IPS-18a (cell line): ENCODE measurements at regions not wholly inside any gene's neighbourhood (a gene's known extent, or its start where the extent isn't known, plus 50 kb on each side); places are given as distances from the start of the nearest gene placed in this dataset.
"Not testable (repeated sequence)": the region's sequence is repeated elsewhere in the genome, so short reads cannot be mapped to it uniquely, and the experiment has no call there.

ENCODE experiments used
- H3K27ac ChIP-seq: one replicate; pipeline ENCODE4 v1.5.1; 2013; ENCODE audit warnings: low read length
- H3K27me3 ChIP-seq: one replicate; pipeline ENCODE4 v1.6.1; 2013; ENCODE audit warnings: mild to moderate bottlenecking, low read length; ENCODE audit not compliant: control insufficient read depth, insufficient read depth
- H3K36me3 ChIP-seq: one replicate; pipeline ENCODE4 v1.6.1; 2013; ENCODE audit warnings: low read depth, low read length; ENCODE audit not compliant: control insufficient read depth
- H3K4me1 ChIP-seq: one replicate; pipeline ENCODE4 v1.6.1; 2013; ENCODE audit warnings: low read depth, low read length; ENCODE audit not compliant: control insufficient read depth
- H3K4me3 ChIP-seq: one replicate; pipeline ENCODE4 v1.5.1; 2013; ENCODE audit warnings: low read length
- H3K9ac ChIP-seq: one replicate; pipeline ENCODE4 v1.6.1; 2013; ENCODE audit warnings: mild to moderate bottlenecking, low read length, moderate library complexity
- H3K9me3 ChIP-seq: one replicate; pipeline ENCODE4 v1.6.1; 2013; ENCODE audit warnings: low read depth, low read length; ENCODE audit not compliant: control insufficient read depth

DNA sequence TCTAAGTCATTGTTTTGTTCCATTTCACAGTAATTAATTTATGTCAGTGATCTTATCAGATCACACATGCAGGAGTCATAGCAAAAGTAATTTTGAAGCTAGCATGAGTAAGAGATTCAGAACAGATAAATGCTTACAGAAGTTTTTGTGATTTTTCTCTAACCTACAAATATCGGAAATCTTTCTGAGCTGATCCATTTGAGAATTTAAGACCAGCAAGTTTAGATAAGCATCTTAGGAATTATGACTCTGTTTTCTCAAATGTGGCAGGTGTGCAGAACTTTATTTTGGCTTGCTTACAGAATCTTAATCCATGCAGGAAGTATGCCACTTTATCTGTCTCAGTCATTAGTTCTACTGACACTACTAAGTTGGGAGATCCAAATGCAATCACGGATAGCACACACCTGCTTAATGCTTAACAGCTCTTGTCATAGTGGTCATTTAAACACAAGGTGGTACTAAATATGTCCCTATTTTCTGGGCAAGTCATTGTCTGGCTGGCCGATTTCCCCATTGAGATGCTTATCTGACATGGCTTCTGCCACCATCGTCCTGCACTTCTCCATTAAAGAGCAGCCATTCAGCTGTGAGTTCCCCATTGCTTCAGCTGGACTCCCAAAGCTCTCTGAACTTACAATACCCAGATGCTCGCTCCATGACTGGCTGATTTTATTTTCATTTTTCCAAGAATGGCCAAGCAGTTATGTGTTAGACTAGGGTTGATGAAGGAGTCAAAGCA is 305.4 kb upstream of the NUDT12 start:
- Histone ChIP-seq H3K36me3 (no peaks in the 10 kb centered on the region), H3K9me3 (no peaks in the 10 kb centered on the region), H3K27ac (no peak overlapping the region), H3K4me1 (no peaks in the 10 kb centered on the region), H3K9ac (no peak overlapping the region), H3K27me3 (no peaks in the 10 kb centered on the region), H3K4me3 (no peak overlapping the region)

DNA sequence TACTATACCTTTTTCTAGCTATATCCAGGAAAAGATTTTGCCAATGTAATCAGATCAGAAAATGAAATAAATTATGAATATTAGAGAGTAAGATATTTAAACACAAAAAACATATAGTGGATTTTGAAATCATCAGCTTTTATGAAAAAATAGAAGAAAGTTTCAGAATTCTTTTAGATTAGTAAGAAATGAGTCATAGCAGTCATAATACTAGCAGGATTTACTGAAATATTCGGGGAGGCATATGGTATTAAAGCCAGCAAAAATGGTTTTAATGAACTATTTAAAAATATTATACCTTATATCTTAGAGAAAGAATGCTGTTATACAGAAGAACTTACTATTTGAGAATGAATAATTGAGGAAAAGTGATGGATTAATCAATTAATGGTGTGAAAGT is 303.6 kb upstream of the NUDT12 start:
- no peak overlapping the region for H3K27ac ChIP-seq
- H3K4me3 ChIP-seq = no peak overlapping the region
- no peaks in the 10 kb centered on the region for H3K4me1 ChIP-seq
- H3K36me3 ChIP-seq = no peaks in the 10 kb centered on the region
- no peaks in the 10 kb centered on the region for H3K27me3 ChIP-seq
- no peak overlapping the region for H3K9ac ChIP-seq
- no peaks in the 10 kb centered on the region for H3K9me3 ChIP-seq

DNA sequence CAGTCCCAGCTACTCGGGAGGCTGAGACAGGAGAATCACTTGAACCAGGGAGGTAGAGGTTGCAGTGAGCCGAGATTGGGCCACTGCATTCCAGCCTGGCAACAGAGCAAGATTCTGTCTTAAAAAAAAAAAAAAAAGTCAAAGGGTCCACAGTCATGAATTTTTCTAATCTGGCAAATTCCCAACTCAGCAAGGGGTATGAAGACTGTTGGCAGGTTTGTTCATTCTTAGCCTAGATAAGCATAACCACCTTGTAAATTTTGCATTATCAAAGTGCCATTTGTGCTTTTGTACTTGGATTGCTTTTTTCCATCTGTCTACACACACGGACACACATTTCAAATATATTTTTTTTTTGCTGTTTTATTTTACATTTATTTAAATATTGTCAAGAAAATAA is 299.8 kb upstream of the NUDT12 start:
- Histone ChIP-seq H3K9me3 (no peaks in the 10 kb centered on the region), H3K36me3 (no peaks in the 10 kb centered on the region), H3K4me1 (no peaks in the 10 kb centered on the region), H3K9ac (no peak overlapping the region), H3K27ac (no peak overlapping the region), H3K27me3 (no peaks in the 10 kb centered on the region), H3K4me3 (no peak overlapping the region)

DNA sequence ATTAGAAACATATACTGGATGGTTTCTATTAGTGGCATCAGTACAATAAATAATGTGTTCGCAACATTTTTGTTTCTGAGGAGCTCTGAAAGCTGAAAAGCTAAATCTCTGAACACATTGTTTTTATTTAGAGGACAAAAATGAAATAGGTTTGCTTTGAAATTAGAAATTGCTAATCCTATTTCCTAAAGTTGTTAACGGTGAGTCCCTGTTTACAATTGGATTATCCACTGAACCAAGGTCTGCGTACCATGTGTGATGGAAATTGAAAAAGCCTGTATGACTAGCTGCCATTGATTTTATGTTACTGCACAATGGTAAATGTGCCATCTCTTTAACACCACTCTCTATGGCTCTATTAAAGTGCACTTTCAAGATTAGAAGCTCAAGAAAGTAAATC is 297.7 kb upstream of the NUDT12 start:
- Histone ChIP-seq H3K36me3 (no peaks in the 10 kb centered on the region), H3K9me3 (no peaks in the 10 kb centered on the region), H3K4me3 (no peak overlapping the region), H3K9ac (no peak overlapping the region), H3K27ac (no peak overlapping the region), H3K4me1 (no peaks in the 10 kb centered on the region), H3K27me3 (no peaks in the 10 kb centered on the region)

DNA sequence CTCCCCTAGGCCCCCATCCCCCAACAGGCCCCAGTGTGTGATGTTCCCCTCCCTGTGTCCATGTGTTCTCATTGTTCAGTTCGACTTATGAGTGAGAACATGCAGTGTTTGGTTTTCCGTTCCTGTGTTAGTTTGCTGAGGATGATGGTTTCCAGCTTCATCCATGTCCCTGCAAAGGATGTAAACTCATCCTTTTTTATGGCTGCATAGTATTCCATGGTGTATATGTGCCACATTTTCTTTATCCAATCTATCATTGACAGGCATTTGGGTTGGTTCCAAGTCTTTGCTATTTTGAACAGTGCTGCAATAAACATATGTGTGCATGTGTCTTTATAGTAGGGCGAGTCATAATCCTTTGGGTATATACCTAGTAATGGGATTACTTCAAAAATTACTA is 295.8 kb upstream of the NUDT12 start:
- H3K9ac ChIP-seq, H3K36me3 ChIP-seq, H3K4me3 ChIP-seq, H3K4me1 ChIP-seq, H3K27ac ChIP-seq, H3K27me3 ChIP-seq, H3K9me3 ChIP-seq: not testable (repeated sequence)

DNA sequence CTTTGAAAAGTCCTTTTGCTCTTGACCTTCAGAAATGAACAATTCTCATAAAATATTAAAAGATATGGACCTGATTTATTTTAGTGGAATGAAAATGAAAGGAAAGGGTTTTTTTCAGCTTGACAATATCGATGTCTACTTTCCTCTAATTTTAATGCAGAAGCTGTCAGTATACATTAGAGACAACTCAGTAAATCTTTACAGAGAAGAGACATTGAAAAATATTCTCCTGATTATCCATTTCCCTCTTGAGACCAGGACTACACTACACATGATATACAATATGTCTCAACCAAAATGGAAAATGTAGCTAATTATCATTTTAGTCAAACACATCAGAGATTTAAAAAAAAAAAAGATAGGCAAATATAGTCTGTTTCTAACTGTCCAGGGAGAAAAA is 288.5 kb upstream of the NUDT12 start:
- Histone ChIP-seq H3K36me3 (no peaks in the 10 kb centered on the region), H3K9ac (no peak overlapping the region), H3K9me3 (no peaks in the 10 kb centered on the region), H3K27ac (no peak overlapping the region), H3K4me1 (no peaks in the 10 kb centered on the region), H3K4me3 (no peak overlapping the region), H3K27me3 (no peaks in the 10 kb centered on the region)

DNA sequence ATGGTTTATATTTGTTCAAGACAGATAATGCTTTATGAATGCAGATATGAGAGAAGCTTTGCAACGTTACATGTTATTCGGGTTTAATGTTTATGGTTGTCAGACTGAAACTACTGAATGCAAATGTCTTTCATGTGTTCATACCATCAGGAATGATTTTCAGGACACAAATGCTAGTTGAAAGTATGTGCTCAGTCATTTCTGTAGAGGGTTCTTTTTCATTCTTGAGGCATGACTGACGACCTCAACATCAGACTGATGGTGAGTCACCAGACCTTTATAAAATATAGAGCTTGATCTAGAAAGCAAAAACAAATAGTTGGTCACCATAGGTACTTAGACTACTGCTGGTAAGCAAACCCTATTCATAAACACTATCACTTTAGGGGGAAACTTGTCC is 287.3 kb upstream of the NUDT12 start:
- Histone ChIP-seq H3K27ac (no peak overlapping the region), H3K4me3 (no peak overlapping the region), H3K9me3 (no peaks in the 10 kb centered on the region), H3K36me3 (no peaks in the 10 kb centered on the region), H3K27me3 (no peaks in the 10 kb centered on the region), H3K9ac (no peak overlapping the region), H3K4me1 (no peaks in the 10 kb centered on the region)

DNA sequence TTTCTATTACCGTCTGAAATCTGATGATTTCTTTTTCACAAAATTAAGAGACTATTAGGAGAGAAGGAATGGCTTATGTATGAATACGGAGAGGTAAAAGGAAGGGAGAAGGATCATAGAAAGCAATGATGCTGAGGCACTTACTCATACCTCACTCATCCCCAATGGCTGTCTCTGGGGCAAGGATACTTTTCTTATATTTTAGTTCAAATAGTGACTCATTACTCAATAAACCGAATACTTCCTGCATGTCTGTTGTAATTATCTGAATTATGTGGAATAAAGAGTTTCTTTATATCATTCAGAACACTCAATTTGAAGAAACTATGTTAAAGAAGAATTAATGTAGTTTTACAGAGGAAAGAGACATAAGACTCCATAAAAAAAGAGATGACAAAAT is 284.5 kb upstream of the NUDT12 start:
- H3K27me3 ChIP-seq = no peaks in the 10 kb centered on the region
- H3K4me3 ChIP-seq = no peak overlapping the region
- no peaks in the 10 kb centered on the region for H3K9me3 ChIP-seq
- H3K27ac ChIP-seq = no peak overlapping the region
- H3K36me3 ChIP-seq = no peaks in the 10 kb centered on the region
- no peak overlapping the region for H3K9ac ChIP-seq
- H3K4me1 ChIP-seq = no peaks in the 10 kb centered on the region

DNA sequence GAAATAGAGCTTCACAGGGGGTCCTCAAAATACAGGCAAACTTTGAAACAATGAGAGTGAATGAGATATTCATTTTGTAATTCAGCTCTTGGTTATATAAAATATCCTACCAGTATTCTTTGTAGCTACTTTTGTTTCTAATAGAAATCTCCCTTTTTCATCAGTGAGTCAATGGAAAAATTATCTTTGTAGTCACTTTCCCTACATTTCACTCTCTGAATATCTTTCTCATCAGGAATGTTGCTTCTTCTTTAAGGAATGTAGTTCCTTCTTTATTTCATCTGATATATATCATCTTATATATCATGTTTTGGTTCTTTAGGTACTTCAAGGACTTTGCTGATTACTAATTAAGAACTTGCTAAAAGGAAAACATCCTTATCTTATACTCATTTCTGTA is 280.3 kb upstream of the NUDT12 start:
- no peaks in the 10 kb centered on the region for H3K4me1 ChIP-seq
- no peak overlapping the region for H3K9ac ChIP-seq
- no peak overlapping the region for H3K27ac ChIP-seq
- no peaks in the 10 kb centered on the region for H3K9me3 ChIP-seq
- no peak overlapping the region for H3K4me3 ChIP-seq
- H3K36me3 ChIP-seq = no peaks in the 10 kb centered on the region
- H3K27me3 ChIP-seq = no peaks in the 10 kb centered on the region

DNA sequence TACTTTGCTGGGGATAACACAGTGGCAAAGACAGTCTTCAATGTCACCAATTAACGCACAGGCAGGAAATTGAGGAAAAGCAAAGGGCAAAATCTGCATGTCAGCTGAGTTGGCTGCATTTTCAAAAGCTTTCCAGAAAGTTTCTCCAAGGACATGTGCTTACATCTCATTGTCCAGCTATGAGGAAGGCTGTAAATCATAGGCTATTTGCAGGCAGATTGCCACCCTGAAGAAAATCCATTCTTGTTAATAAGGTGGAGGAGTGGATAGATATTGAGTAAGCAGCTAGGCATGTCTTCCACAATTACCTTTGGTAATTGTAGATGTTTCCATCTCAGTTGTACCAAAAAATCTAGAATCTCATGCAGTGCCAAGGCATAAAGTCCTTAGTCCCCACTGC is 278.0 kb upstream of the NUDT12 start:
- H3K4me1 ChIP-seq = no peaks in the 10 kb centered on the region
- no peak overlapping the region for H3K4me3 ChIP-seq
- H3K9me3 ChIP-seq = no peaks in the 10 kb centered on the region
- H3K9ac ChIP-seq = no peak overlapping the region
- no peaks in the 10 kb centered on the region for H3K36me3 ChIP-seq
- H3K27me3 ChIP-seq = no peaks in the 10 kb centered on the region
- H3K27ac ChIP-seq = no peak overlapping the region

DNA sequence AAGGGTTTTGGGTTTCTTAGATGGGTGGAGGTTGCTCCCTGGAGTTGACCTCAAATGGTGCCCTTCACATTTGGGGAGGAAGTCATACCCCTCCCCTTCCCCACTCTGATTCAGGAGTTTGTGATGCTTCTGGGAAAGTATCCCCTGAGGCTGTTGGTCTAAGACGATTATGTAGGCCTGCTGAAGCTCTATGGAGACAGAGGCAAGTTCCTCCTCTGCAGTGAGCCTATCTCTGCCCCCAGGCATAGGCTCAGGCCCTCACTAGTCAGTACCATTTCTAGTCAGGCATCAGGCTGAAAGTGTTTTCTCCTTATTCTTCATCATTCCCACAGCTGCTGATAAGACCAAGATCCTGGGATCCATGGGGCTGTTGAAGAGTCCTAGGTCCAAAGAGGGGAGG is 271.6 kb upstream of the NUDT12 start:
- no peak overlapping the region for H3K9ac ChIP-seq
- H3K4me1 ChIP-seq = no peaks in the 10 kb centered on the region
- no peaks in the 10 kb centered on the region for H3K27me3 ChIP-seq
- H3K9me3 ChIP-seq = no peaks in the 10 kb centered on the region
- no peak overlapping the region for H3K27ac ChIP-seq
- no peak overlapping the region for H3K4me3 ChIP-seq
- no peaks in the 10 kb centered on the region for H3K36me3 ChIP-seq

DNA sequence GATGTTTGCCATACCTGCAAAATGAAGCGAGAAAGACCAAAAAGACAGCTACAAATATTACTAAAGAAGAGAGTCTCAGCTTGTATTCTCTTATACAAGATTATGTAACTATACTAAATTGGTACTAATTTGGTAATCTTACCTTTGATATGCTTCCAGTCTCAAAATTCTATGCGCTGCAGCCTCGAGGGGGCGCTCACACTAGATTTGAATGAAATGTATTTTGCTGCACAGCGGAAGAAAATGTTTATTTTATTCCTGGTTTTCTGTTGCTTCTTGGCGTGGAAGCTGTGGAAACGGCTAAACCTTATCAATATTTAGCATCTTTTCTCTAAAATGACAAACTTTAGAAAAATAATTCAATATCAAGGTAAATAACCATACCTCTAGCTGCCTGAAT is 267.0 kb upstream of the NUDT12 start:
- Histone ChIP-seq H3K9me3 (no peaks in the 10 kb centered on the region), H3K4me1 (no peaks in the 10 kb centered on the region), H3K4me3 (no peak overlapping the region), H3K27me3 (no peaks in the 10 kb centered on the region), H3K9ac (no peak overlapping the region), H3K36me3 (no peaks in the 10 kb centered on the region), H3K27ac (no peak overlapping the region)
